ES-I3 (cell line): ENCODE measurements at regions not wholly inside any gene's neighbourhood (a gene's known extent, or its start where the extent isn't known, plus 50 kb on each side); places are given as distances from the start of the nearest gene placed in this dataset.

ENCODE experiments used
- H3K36me3 ChIP-seq: 2 replicates; pipeline ENCODE4 v1.6.1; 2013; ENCODE audit warnings: mild to moderate bottlenecking, low read length, control low read depth, moderate library complexity; ENCODE audit not compliant: insufficient read depth
- H3K4me1 ChIP-seq: 2 replicates; pipeline ENCODE4 v1.6.1; 2013; ENCODE audit warnings: mild to moderate bottlenecking, control low read depth, low read length; ENCODE audit not compliant: insufficient read depth
- H3K9ac ChIP-seq: 2 replicates; pipeline ENCODE4 v1.6.1; 2013; ENCODE audit warnings: low read depth, mild to moderate bottlenecking, low read length, moderate library complexity
- H3K9me3 ChIP-seq: 2 replicates; pipeline ENCODE4 v1.6.1; 2013; ENCODE audit warnings: mild to moderate bottlenecking, low read length, moderate library complexity; ENCODE audit not compliant: control insufficient read depth, insufficient read depth

DNA sequence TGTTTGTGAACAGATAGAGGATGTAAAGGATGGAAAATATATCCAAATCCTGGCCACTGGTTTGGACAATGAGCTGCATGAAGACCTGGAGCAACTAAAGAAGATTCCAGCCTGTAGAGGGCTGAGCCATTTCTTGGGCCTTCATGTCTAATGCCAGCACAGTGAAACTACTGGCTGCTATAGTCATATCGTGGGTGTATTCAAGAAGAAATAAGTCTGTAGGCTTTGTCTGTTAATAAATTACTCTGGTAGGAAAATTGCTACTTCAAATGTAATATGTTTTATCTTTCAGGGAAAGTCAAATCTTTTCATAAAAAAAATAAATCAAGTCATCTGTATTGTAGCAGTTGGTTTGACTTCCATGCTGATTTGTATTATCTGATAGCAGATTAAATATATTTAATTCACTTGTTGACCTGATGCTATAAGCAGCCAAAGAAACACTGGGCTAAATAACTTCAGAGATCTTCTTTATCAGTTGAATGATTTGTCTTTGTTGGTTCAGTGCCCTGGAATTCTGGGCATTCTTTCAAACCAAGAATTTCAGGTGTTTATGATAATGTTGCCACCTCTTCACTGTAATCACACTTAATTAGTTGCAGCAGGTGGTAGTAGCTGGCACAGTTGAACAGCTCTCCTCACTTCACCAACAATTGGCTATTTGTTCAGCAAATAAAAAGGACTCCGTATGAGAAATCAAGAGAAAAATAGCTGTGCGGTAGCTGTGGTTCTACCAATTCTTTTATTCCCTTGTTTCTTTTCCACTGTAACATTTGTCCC, 1109.5 kb downstream of the NSUN3 start:
- no peak overlapping the region for H3K9ac ChIP-seq
- no peaks in the 10 kb centered on the region for H3K36me3 ChIP-seq
- no peaks in the 10 kb centered on the region for H3K9me3 ChIP-seq
- no peaks in the 10 kb centered on the region for H3K4me1 ChIP-seq

DNA sequence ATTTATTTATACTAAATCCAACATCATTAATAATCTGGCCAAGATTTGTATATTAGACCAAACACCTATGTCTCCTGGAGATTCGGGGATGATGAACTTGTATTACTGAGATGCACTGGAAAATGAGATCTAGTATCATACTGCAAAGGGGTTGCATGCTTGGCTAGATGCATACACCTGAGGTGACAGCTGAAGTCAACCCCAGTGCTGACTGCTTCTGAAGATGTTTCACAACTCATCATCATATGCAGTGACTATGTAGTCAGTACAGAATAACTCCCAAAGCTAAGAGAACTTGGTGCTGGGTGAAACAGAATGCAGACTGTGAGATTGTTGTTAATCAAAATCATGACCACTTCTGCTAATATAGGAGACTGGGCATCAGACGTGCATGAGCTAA, 1114.2 kb downstream of the NSUN3 start:
- H3K9ac ChIP-seq: no peak overlapping the region
- no peaks in the 10 kb centered on the region for H3K4me1 ChIP-seq
- no peaks in the 10 kb centered on the region for H3K36me3 ChIP-seq
- no peaks in the 10 kb centered on the region for H3K9me3 ChIP-seq

DNA sequence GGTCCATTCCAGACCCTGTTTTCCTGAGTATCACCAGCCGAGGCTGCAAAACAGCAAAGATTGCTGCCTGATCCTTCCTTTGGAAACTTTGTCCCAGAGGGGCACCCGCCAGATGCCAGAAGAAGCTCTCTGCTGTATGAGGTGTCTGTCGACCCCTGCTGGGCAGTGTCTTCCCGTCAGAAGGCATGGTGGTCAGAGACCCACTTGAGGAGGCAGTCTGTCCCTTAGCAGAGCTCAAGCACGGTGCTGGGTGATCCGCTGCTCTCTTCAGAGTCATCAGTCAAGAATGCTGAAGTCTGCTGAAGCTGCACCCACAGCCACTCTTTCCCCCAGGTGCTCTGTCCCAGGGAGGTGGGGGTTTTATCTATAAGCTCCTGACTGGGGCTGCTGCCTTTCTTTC, 1121.2 kb downstream of the NSUN3 start:
- Histone ChIP-seq H3K4me1 (no peaks in the 10 kb centered on the region; the same call in 1 of the 2 replicates), H3K9ac (no peak overlapping the region; the same call in 1 of the 2 replicates), H3K36me3 (no peaks in the 10 kb centered on the region)

DNA sequence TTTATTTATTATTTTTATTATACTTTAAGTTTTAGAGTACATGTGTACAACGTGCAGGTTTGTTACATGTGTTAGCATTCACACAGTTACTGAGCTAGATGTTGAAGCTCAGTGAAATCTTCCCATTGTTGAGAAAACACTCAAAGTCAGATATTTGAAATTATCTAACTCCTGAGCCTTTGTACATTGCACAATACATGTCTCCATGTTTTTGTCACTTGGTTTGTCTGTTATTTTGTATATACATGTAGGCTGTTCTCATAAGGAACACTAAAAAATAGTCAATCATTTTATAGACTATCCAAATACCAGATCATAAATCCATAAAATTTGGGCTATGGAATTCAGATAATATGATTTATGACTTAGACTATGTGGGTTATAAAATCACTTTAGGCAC, 1126.5 kb downstream of the NSUN3 start:
- Histone ChIP-seq H3K9ac (no peak overlapping the region), H3K4me1 (no peaks in the 10 kb centered on the region), H3K9me3 (no peaks in the 10 kb centered on the region), H3K36me3 (no peaks in the 10 kb centered on the region)

More for the DNA sequence above, 1121.2 kb downstream of the NSUN3 start:
- H3K9me3 ChIP-seq: no peaks in the 10 kb centered on the region

DNA sequence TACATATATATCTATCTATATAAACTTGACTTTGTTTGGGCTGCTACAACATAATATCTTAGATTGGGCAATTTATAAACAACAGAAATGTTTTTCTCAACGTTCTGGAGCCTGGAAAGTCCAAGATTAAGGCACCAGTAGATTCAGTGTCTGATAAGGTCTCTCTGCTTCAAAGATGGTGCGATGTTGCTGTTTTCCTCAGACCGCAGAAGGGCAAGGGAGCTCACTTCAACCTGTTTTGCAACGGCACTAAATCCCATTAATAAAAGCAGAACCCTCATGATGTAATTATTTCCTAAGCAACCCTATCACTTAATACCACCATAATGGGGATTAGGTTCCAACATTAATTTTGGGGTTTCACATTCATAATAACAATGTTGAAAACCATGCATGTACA, 1134.8 kb downstream of the NSUN3 start:
- Histone ChIP-seq H3K9ac (no peak overlapping the region), H3K36me3 (no peaks in the 10 kb centered on the region)

DNA sequence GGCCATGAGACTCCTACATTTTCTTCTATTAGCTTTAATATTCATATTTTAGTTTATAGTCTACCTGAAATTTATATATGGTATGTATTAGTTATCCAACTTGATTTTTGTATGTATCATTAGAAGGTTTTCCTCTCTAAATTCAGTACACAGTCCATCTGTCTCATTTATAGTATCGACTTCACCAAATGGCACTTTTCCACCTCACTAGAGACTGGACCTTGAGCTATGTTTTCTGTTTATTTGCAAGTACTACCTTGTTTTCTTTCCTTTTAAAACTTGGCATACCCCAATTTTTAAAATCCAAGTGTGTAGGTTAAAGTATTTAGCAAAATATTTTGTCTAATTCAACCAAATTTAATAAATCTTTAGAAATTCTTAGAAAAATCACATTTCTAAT, 1137.5 kb downstream of the NSUN3 start:
- Histone ChIP-seq H3K4me1 (no peaks in the 10 kb centered on the region), H3K36me3 (no peaks in the 10 kb centered on the region), H3K9ac (no peak overlapping the region), H3K9me3 (no peaks in the 10 kb centered on the region)

More for the DNA sequence above, 1134.8 kb downstream of the NSUN3 start:
- no peaks in the 10 kb centered on the region for H3K9me3 ChIP-seq
- H3K4me1 ChIP-seq: no peaks in the 10 kb centered on the region

DNA sequence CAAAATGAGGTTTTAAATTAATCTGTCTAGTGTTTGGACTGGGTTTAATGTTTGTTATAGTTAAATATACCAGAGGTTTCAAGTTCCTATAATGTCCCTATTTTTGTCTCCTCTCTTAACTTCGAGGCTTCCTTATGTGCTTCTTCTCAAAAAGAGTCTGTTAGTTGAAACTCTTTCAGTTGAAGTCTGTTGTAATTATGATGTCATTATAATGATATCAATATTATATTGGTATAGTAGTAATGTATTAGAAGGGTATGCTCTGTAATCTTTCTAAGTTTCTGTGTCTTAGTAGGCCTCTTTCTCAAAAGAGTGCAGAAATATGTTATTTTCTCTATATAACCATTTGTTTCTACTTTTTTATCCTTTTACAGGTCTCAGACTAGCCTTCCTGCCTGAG, 1148.0 kb downstream of the NSUN3 start:
- no peak overlapping the region for H3K9ac ChIP-seq
- H3K4me1 ChIP-seq: no peaks in the 10 kb centered on the region
- no peaks in the 10 kb centered on the region for H3K36me3 ChIP-seq
- peaks cover 3% of the 10 kb centered on the region; the same call in 1 of the 2 replicates for H3K9me3 ChIP-seq

DNA sequence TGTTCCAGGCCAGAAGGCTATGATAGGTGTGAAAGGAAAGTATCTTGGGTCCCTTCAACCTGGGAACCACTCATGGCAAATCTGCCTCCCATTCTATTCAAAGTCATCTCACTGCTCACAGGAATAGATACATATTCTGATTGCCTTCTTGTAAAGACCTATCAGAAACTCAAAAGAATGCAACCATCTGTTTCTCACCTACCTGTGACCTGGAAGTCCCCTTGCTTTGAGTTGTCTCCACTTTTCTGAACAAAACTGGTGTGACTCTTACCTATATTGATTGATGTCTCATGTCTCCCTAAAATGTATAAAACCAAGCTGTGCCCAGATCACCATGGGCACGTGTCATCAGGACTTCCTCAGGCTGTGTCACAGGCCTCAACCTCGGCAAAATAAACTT, 1149.3 kb downstream of the NSUN3 start:
- H3K4me1 ChIP-seq: no peaks in the 10 kb centered on the region
- H3K36me3 ChIP-seq: no peaks in the 10 kb centered on the region
- peaks cover 3% of the 10 kb centered on the region; the same call in 1 of the 2 replicates for H3K9me3 ChIP-seq
- no peak overlapping the region for H3K9ac ChIP-seq

DNA sequence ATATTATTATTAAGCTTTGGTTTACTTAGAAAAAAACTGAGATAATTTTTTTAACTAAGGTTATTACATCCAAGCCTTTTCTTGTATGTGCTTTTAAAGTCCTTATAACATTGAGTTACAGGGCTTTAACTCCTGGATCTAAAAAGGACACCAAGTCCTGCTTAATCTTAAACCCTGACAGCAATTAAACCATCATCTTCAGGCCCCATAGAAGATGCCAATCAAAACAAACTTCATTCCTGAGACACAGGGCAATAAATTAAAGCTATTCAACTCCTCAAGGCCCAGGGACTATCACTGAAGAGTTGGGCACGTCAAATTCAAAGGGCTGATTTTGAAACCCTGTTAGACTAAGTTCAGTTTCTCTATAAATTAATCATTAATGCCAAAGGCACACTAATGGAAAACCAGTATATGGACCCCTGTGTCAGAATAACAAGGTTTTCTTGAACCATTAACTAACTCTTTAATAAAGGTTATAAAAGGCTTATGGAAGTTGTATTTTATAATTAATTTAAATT, 1152.6 kb downstream of the NSUN3 start:
- Histone ChIP-seq H3K4me1 (no peaks in the 10 kb centered on the region), H3K9me3 (peaks cover 3% of the 10 kb centered on the region; the same call in 1 of the 2 replicates), H3K36me3 (no peaks in the 10 kb centered on the region), H3K9ac (no peak overlapping the region)

DNA sequence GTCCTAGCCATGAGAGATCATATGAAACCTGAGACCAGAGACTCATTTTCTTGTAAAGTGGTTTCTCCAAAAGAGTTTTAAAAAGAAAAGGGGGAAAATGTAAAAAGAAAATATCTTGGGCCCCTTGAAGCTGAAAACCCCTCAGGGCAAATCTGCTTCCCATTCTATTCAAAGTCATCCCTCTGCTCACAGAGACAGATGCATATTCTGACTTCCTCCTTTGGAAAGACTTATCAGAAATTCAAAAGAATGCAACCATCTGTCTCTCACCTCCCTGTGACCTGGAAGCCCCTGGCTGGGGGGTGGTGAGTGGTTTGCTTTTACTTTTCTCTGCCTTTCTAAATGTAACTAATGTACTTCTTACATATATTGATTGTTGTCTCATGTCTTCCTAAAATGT, 1154.8 kb downstream of the NSUN3 start:
- no peak overlapping the region for H3K9ac ChIP-seq
- no peaks in the 10 kb centered on the region for H3K4me1 ChIP-seq
- peaks cover 3% of the 10 kb centered on the region; the same call in 1 of the 2 replicates for H3K9me3 ChIP-seq

DNA sequence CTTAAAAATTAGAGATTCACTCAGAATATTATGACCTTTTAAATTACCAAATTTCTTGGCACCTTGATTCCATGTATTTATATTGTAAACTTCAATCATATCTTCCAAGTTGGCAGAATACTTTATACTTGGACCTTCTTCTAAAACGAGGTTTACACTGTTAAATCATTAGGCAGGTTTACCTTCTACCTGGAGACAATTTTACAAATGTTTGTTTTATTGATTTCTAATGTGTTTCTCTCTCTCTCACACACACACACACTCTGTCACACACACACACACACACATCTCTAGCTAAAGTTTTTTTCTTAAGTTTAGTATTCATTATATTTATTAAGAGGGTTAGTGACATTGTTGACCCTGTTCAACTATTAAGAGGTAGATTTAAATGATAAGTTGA, 1155.6 kb downstream of the NSUN3 start:
- H3K4me1 ChIP-seq: no peaks in the 10 kb centered on the region
- no peaks in the 10 kb centered on the region for H3K36me3 ChIP-seq
- H3K9me3 ChIP-seq: peaks cover 3% of the 10 kb centered on the region; the same call in 1 of the 2 replicates
- no peak overlapping the region for H3K9ac ChIP-seq

More for the DNA sequence above, 1154.8 kb downstream of the NSUN3 start:
- H3K36me3 ChIP-seq: no peaks in the 10 kb centered on the region

DNA sequence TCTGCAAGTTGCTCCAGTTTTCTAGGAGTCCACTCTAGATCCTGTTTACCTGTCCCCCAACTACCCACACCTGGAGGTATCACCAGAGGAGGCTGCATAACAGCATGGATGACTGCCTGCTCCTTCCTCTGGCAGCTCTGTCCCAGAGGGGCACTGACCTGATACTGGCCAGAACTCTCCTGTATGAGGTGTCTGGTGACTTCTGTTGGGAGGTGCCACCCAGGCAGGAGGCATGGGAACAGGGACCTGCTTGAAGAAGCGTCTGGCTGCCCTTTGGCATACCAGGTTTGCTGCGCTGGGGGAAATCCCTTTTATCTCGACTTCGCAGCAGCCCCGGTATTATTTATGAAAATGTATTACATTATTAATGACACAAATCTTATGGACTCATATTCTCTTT, 1163.6 kb downstream of the NSUN3 start:
- Histone ChIP-seq H3K36me3 (no peaks in the 10 kb centered on the region), H3K4me1 (no peaks in the 10 kb centered on the region), H3K9ac (no peak overlapping the region), H3K9me3 (no peaks in the 10 kb centered on the region; the same call in 1 of the 2 replicates)

DNA sequence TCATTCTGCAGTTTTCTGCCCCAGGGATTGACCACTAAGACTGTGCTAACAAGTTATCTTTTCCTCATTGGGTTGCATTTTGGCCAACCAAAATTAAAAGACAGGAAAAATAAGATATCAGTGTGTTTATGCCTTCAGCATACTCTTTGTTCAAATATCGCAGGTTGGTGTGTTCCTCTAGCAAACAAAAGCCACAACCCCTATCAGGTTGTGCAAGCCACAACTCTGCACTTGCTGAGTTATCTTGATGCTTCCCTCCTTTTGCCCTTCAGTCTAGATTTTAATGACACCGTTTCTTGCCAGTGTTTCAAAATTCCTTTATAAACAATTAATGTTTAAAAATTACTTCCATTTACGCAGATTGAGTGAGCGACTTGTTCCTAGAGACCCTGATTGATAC, 1164.2 kb downstream of the NSUN3 start:
- no peaks in the 10 kb centered on the region for H3K9me3 ChIP-seq
- H3K9ac ChIP-seq: no peak overlapping the region
- H3K4me1 ChIP-seq: no peaks in the 10 kb centered on the region
- no peaks in the 10 kb centered on the region for H3K36me3 ChIP-seq

DNA sequence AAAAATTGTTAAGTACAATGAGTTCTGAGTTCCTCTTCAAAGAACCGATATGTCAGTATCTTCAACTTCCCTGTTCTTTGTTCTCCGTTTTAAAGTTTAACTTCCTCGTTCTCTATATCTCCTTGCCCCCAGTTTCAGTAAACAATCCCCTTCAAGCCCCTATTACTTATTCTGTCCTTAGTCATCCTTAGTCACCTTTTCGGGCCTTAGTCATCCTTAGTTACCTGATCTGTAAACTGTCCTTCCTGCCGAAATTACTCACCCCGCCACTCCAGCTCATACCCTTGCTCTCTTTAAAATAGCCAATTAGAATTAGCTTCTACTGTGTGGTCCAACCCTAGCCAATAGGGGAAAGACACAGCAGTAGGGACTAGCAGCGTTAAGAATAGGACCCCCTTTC, 1165.6 kb downstream of the NSUN3 start:
- Histone ChIP-seq H3K36me3 (no peaks in the 10 kb centered on the region), H3K9ac (no peak overlapping the region), H3K4me1 (no peaks in the 10 kb centered on the region)

DNA sequence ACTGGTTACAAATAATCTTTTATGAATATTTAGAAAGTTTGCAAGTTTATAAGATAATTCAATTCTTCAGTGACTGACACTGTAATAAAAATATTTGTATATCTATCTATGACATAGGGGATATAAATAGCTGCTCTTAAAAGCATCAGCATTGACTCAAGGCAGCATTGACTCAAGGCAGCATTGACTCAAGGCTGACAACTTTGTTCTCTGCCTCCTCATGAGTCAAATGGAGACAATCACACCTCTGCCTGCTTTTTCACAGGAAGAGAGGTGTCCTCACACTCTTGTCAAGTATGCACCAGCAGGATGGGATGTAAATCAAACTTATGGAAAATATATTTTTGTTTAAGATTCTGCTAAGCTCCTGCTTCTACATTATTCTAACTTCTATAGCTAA, 1173.1 kb downstream of the NSUN3 start:
- no peaks in the 10 kb centered on the region for H3K4me1 ChIP-seq
- H3K36me3 ChIP-seq: no peaks in the 10 kb centered on the region
- no peaks in the 10 kb centered on the region for H3K9me3 ChIP-seq
- no peak overlapping the region for H3K9ac ChIP-seq

More for the DNA sequence above, 1165.6 kb downstream of the NSUN3 start:
- H3K9me3 ChIP-seq: no peaks in the 10 kb centered on the region
